Neural cell (in vitro differentiated cells): ENCODE measurements at regions not wholly inside any gene's neighbourhood (a gene's known extent, or its start where the extent isn't known, plus 50 kb on each side); places are given as distances from the start of the nearest gene placed in this dataset.

Source experiments
- H2AFZ ChIP-seq: fragments of 200-600, 300-800 bp; sonication (generic), shearing (Covaris generic); 2 replicates; pipeline ENCODE4 v1.6.0; 2014; ENCODE audit warnings: low read depth, mild to moderate bottlenecking, antibody characterized with exemption, low read length, moderate library complexity
- H3F3A ChIP-seq: fragments of 200-600 bp; shearing (Covaris generic); 2 replicates; pipeline ENCODE4 v1.6.1; 2016; ENCODE audit warnings: mild to moderate bottlenecking, moderate library complexity, mixed read lengths, antibody characterized with exemption, low read length; ENCODE audit not compliant: insufficient read depth, poor library complexity, severe bottlenecking
- H3K27ac ChIP-seq: fragments of 200-600, 300-800 bp; sonication (generic), shearing (Covaris generic); 2 replicates; pipeline ENCODE4 v1.5.1; 2014; ENCODE audit warnings: mild to moderate bottlenecking, low read length, moderate library complexity
- H3K27me3 ChIP-seq: fragments of 300-800, 200-600 bp; sonication (generic), shearing (Covaris generic); 2 replicates; pipeline ENCODE4 v1.6.0; 2014; ENCODE audit warnings: mild to moderate bottlenecking, low read depth, low read length, moderate library complexity; ENCODE audit not compliant: insufficient read depth
- H3K36me3 ChIP-seq: fragments of 300-800, 200-600 bp; sonication (generic), shearing (Covaris generic); 2 replicates; pipeline ENCODE4 v1.5.1; 2014; ENCODE audit warnings: mild to moderate bottlenecking, antibody characterized with exemption, low read length, moderate library complexity; ENCODE audit not compliant: insufficient read depth
- H3K4me2 ChIP-seq: fragments of 300-800, 200-600 bp; sonication (generic), shearing (Covaris generic); 2 replicates; pipeline ENCODE4 v1.6.0; 2014; ENCODE audit warnings: mild to moderate bottlenecking, low read length
- H3K4me3 ChIP-seq: fragments of 300-800, 200-600 bp; sonication (generic), shearing (Covaris generic); 2 replicates; pipeline ENCODE4 v1.5.1; 2014; ENCODE audit warnings: mild to moderate bottlenecking, low read length, moderate library complexity
- H3K79me2 ChIP-seq: fragments of 200-600 bp; shearing (Covaris generic); replicated peaks from 2 replicates; pipeline ENCODE4 v1.6.0; 2014; ENCODE audit warnings: mild to moderate bottlenecking, low read length, moderate library complexity; ENCODE audit not compliant: insufficient read depth
- H3K9ac ChIP-seq: fragments of 300-800, 200-600 bp; sonication (generic), shearing (Covaris generic); 2 replicates; pipeline ENCODE4 v1.6.1; 2016; ENCODE audit warnings: mild to moderate bottlenecking, low read length, mixed read lengths
- H3K9me2 ChIP-seq: fragments of 200-600 bp; shearing (Covaris generic); 2 replicates; pipeline ENCODE4 v1.6.1; 2016; ENCODE audit warnings: mild to moderate bottlenecking, low read length, mixed read lengths; ENCODE audit not compliant: insufficient read depth
- H3K9me3 ChIP-seq: fragments of 200-600, 300-800 bp; sonication (generic), shearing (Covaris generic); 2 replicates; pipeline ENCODE4 v1.6.1; 2016; ENCODE audit warnings: mild to moderate bottlenecking, mixed run types, low read length, moderate library complexity, mixed read lengths
- H4K20me1 ChIP-seq: fragments of 200-600 bp; shearing (Covaris generic); 2 replicates; pipeline ENCODE4 v1.6.1; 2016; ENCODE audit warnings: mild to moderate bottlenecking, mixed run types; ENCODE audit not compliant: insufficient read depth
- EP300 ChIP-seq: fragments of 450-650 bp; conservative IDR thresholded peaks from 2 replicates; pipeline ENCODE4 v1.6.1; 2014; ENCODE audit warnings: antibody characterized with exemption, mild to moderate bottlenecking, moderate library complexity; ENCODE audit not compliant: poor library complexity, severe bottlenecking
- EZH2 ChIP-seq: fragments of 200-600, 300-800 bp; shearing (Covaris generic), sonication (generic); IDR thresholded peaks from 2 replicates; pipeline ENCODE4 v1.6.1; 2014; ENCODE audit warnings: antibody characterized with exemption, low read length, borderline replicate concordance, mild to moderate bottlenecking; ENCODE audit not compliant: insufficient read depth, poor library complexity, severe bottlenecking
- MXI1 ChIP-seq: fragments of 450-650 bp; conservative IDR thresholded peaks from 2 replicates; pipeline ENCODE4 v1.6.1; 2014; ENCODE audit warnings: antibody characterized with exemption, mild to moderate bottlenecking; ENCODE audit not compliant: poor library complexity, severe bottlenecking
- POLR2AphosphoS5 ChIP-seq: IDR thresholded peaks from 2 replicates; pipeline ENCODE4 v1.6.1; 2012
- RAD21 ChIP-seq: fragments of 450-650 bp; conservative IDR thresholded peaks from 2 replicates; pipeline ENCODE4 v1.6.1; 2014; ENCODE audit warnings: antibody characterized with exemption, mild to moderate bottlenecking, moderate library complexity
- SMC3 ChIP-seq: fragments of 450-650 bp; conservative IDR thresholded peaks from 2 replicates; pipeline ENCODE4 v1.6.1; 2014; ENCODE audit warnings: antibody characterized with exemption, mild to moderate bottlenecking, moderate library complexity; ENCODE audit not compliant: poor library complexity
- TAF1 ChIP-seq: IDR thresholded peaks from 2 replicates; pipeline ENCODE4 v1.6.1; 2012; ENCODE audit warnings: low read depth
- TF ChIP-seq, protein P1 (sequence below): fragments of 450-650 bp; IDR thresholded peaks from 2 replicates; pipeline ENCODE4 v1.5.1; 2014; ENCODE audit warnings: antibody characterized with exemption, mild to moderate bottlenecking, moderate library complexity; ENCODE audit not compliant: poor library complexity, severe bottlenecking
- TF ChIP-seq, protein P2 (sequence below): IDR thresholded peaks from 2 replicates; pipeline ENCODE4 v1.6.1; 2012; ENCODE audit warnings: borderline replicate concordance

DNA sequence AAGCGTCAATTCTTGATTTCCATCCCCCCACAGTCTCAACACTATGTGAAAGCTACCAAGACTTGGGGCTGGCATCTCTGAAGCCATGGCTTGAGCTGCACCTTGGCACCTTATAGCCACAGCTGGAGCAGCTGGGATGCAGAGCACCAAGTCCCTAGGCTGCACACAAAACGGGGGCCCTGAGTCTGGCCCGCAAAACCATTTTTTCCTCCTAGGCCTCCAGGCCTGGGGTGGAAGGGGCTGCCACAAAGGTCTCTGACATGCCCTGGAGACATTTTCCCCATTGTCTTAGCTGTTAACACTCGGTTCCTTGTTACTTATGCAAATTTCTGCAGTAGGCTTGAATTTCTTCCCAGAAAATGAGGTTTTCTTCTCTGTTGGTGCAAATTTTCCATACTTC is 89.8 kb upstream of the GNAI1 start:
- H3K79me2 ChIP-seq, result no peaks in the 10 kb centered on the region
- H3K9me3 ChIP-seq, result no peaks in the 10 kb centered on the region
- no peak overlapping the region for H2AFZ ChIP-seq
- H3K4me2 ChIP-seq, result no peak overlapping the region
- H3K4me3 ChIP-seq, result no peak overlapping the region
- no peaks in the 10 kb centered on the region for H3F3A ChIP-seq
- H3K27ac ChIP-seq, result no peak overlapping the region
- H3K36me3 ChIP-seq, result no peaks in the 10 kb centered on the region
- H3K9me2 ChIP-seq, result no peaks in the 10 kb centered on the region
- TF ChIP-seq, protein P1, sequence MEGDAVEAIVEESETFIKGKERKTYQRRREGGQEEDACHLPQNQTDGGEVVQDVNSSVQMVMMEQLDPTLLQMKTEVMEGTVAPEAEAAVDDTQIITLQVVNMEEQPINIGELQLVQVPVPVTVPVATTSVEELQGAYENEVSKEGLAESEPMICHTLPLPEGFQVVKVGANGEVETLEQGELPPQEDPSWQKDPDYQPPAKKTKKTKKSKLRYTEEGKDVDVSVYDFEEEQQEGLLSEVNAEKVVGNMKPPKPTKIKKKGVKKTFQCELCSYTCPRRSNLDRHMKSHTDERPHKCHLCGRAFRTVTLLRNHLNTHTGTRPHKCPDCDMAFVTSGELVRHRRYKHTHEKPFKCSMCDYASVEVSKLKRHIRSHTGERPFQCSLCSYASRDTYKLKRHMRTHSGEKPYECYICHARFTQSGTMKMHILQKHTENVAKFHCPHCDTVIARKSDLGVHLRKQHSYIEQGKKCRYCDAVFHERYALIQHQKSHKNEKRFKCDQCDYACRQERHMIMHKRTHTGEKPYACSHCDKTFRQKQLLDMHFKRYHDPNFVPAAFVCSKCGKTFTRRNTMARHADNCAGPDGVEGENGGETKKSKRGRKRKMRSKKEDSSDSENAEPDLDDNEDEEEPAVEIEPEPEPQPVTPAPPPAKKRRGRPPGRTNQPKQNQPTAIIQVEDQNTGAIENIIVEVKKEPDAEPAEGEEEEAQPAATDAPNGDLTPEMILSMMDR, result no peak
- TF ChIP-seq POLR2AphosphoS5, result no peak
- no peak overlapping the region for H3K9ac ChIP-seq
- no peaks in the 10 kb centered on the region for H4K20me1 ChIP-seq
- no peaks in the 10 kb centered on the region for H3K27me3 ChIP-seq

DNA sequence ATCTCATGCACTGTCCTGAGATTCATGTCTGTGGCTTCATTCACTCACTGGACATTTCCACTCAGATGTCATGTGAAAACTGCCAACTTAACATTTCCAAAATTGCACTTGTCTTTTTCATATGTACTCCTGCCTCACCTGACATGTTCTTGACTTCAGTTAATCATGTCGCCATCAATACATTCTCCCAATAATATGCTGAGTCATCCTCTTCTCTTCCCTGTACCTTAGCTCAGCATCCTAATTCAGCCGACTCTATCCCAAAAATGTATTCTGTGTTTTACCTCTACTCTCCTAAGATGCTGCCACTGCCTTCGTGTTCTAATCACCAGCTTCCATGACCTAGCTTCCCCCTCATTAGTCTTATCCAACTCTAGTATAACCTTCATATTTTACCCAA is 93.9 kb upstream of the GNAI1 start:
- no peaks in the 10 kb centered on the region for H3K27me3 ChIP-seq
- no peaks in the 10 kb centered on the region for H3K9me3 ChIP-seq
- TF ChIP-seq SMC3, result no peak
- no peak for TF ChIP-seq EZH2
- TF ChIP-seq, protein P2, sequence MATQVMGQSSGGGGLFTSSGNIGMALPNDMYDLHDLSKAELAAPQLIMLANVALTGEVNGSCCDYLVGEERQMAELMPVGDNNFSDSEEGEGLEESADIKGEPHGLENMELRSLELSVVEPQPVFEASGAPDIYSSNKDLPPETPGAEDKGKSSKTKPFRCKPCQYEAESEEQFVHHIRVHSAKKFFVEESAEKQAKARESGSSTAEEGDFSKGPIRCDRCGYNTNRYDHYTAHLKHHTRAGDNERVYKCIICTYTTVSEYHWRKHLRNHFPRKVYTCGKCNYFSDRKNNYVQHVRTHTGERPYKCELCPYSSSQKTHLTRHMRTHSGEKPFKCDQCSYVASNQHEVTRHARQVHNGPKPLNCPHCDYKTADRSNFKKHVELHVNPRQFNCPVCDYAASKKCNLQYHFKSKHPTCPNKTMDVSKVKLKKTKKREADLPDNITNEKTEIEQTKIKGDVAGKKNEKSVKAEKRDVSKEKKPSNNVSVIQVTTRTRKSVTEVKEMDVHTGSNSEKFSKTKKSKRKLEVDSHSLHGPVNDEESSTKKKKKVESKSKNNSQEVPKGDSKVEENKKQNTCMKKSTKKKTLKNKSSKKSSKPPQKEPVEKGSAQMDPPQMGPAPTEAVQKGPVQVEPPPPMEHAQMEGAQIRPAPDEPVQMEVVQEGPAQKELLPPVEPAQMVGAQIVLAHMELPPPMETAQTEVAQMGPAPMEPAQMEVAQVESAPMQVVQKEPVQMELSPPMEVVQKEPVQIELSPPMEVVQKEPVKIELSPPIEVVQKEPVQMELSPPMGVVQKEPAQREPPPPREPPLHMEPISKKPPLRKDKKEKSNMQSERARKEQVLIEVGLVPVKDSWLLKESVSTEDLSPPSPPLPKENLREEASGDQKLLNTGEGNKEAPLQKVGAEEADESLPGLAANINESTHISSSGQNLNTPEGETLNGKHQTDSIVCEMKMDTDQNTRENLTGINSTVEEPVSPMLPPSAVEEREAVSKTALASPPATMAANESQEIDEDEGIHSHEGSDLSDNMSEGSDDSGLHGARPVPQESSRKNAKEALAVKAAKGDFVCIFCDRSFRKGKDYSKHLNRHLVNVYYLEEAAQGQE, result no peak
- no peak for TF ChIP-seq POLR2AphosphoS5
- no peak for TF ChIP-seq TAF1
- no peak for TF ChIP-seq RAD21
- TF ChIP-seq EP300, result no peak
- TF ChIP-seq, protein P1, result no peak
- no peak for TF ChIP-seq MXI1
- no peaks in the 10 kb centered on the region for H3K36me3 ChIP-seq
- H3K4me2 ChIP-seq, result no peak overlapping the region
- H4K20me1 ChIP-seq, result no peaks in the 10 kb centered on the region
- H3K27ac ChIP-seq, result no peak overlapping the region
- no peaks in the 10 kb centered on the region for H3F3A ChIP-seq
- H3K9me2 ChIP-seq, result no peaks in the 10 kb centered on the region
- no peak overlapping the region for H3K9ac ChIP-seq
- no peak overlapping the region for H3K4me3 ChIP-seq
- no peaks in the 10 kb centered on the region for H3K79me2 ChIP-seq
- H2AFZ ChIP-seq, result no peak overlapping the region
